DOHH2 (cell line): ENCODE measurements at regions not wholly inside any gene's neighbourhood (a gene's known extent, or its start where the extent isn't known, plus 50 kb on each side); places are given as distances from the start of the nearest gene placed in this dataset.
"Not testable (repeated sequence)": the region's sequence is repeated elsewhere in the genome, so short reads cannot be mapped to it uniquely, and the experiment has no call there.

Source experiments
- H3F3A ChIP-seq: fragments of 200-600 bp; sonication (generic), shearing (Covaris generic); 2 replicates; pipeline ENCODE4 v1.6.0; 2016; ENCODE audit warnings: antibody characterized with exemption, mild to moderate bottlenecking; ENCODE audit not compliant: control insufficient read depth, insufficient read depth
- H3K27ac ChIP-seq: fragments of 200-600 bp; sonication (generic); 2 replicates; pipeline ENCODE4 v1.5.1; 2014; ENCODE audit warnings: low read depth, mild to moderate bottlenecking, low read length, moderate library complexity
- H3K27me3 ChIP-seq: fragments of 200-600 bp; sonication (generic); 2 replicates; pipeline ENCODE4 v1.6.1; 2014; ENCODE audit warnings: mild to moderate bottlenecking, low read length, mixed read lengths; ENCODE audit not compliant: control insufficient read depth
- H3K36me3 ChIP-seq: fragments of 200-600 bp; sonication (generic); 2 replicates; pipeline ENCODE4 v1.6.1; 2014; ENCODE audit warnings: mild to moderate bottlenecking, low read length, moderate library complexity, mixed read lengths; ENCODE audit not compliant: control insufficient read depth
- H3K4me1 ChIP-seq: fragments of 200-600 bp; sonication (generic); 2 replicates; pipeline ENCODE4 v1.6.1; 2014; ENCODE audit warnings: mild to moderate bottlenecking, low read length, mixed read lengths; ENCODE audit not compliant: control insufficient read depth
- H3K4me2 ChIP-seq: fragments of 200-600 bp; sonication (generic); 2 replicates; pipeline ENCODE4 v1.6.0; 2014; ENCODE audit warnings: mild to moderate bottlenecking, low read length, moderate library complexity
- H3K4me3 ChIP-seq: fragments of 200-600 bp; sonication (generic); 2 replicates; pipeline ENCODE4 v1.5.1; 2014; ENCODE audit warnings: mild to moderate bottlenecking, low read length, mixed read lengths
- H3K79me2 ChIP-seq: fragments of 200-600 bp; sonication (generic); 2 replicates; pipeline ENCODE4 v1.6.1; 2014; ENCODE audit warnings: mild to moderate bottlenecking, low read length, mixed read lengths; ENCODE audit not compliant: control insufficient read depth
- H3K9me2 ChIP-seq: fragments of 200-600 bp; sonication (generic); replicated peaks from 2 replicates; pipeline ENCODE4 v1.6.1; 2014; ENCODE audit warnings: mild to moderate bottlenecking, low read length, mixed read lengths; ENCODE audit not compliant: control insufficient read depth
- H3K9me3 ChIP-seq: fragments of 200-600 bp; sonication (generic); 2 replicates; pipeline ENCODE4 v1.6.1; 2014; ENCODE audit warnings: antibody characterized with exemption, low read length, mixed read lengths; ENCODE audit not compliant: control insufficient read depth, insufficient read depth
- H4K20me1 ChIP-seq: fragments of 200-600 bp; sonication (generic); 2 replicates; pipeline ENCODE4 v1.6.0; 2014; ENCODE audit warnings: low read depth, mild to moderate bottlenecking, antibody characterized with exemption, low read length, moderate library complexity; ENCODE audit not compliant: control insufficient read depth, insufficient read depth
- CTCF ChIP-seq: fragments of 200-600 bp; sonication (generic); IDR thresholded peaks from one replicate; pipeline ENCODE4 v1.5.1; 2014; ENCODE audit warnings: antibody characterized with exemption, mild to moderate bottlenecking, low read depth, low read length; ENCODE audit not compliant: poor library complexity, severe bottlenecking
- EZH2phosphoT487 ChIP-seq: fragments of 200-600 bp; sonication (generic); IDR thresholded peaks from 2 replicates; pipeline ENCODE4 v1.6.1; 2017; ENCODE audit warnings: borderline replicate concordance, mild to moderate bottlenecking, antibody characterized with exemption, low read length, moderate library complexity, mixed read lengths

DNA sequence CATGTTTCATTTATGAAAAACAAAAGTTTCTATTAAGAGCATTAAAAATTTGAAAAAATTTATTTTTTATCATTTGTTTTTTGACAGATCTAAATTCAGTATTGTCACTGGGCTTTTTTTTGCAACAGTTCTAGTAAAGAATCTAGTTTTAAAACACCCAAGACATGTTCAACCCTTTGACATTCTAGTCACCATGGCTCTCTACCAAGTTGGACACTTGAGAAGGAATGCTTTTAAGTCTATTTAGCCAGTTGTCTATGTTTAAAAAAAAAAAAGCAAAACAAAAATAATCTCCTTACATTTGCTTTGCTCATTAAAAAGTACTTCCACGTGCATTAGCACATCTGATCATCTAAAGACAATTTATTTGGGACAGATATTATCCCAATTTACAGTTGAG is 417.5 kb downstream of the RSL24D1 start:
- Histone ChIP-seq H3K9me2 (no peaks in the 10 kb centered on the region), H3K9me3 (no peaks in the 10 kb centered on the region)

DNA sequence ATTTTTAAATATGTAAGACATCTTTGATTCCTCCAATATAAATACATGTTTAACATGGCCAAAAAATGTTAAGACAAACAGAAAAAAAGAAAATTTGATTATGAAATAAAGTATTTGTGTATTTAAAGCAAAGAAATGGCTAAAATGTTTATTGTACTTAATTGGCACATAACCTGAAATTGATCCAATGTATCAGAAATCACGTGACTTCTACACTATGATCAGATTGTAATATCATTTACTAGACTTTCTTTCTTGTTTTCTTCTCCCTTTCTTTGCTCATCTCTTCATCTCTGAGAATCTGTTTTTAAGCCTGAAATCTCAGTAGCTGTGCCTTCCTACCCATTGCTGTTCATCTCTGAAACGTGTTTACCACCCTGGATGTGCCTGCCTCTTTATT is 420.3 kb downstream of the RSL24D1 start:
- H3K4me3 ChIP-seq, result no peak overlapping the region
- no peak for TF ChIP-seq CTCF
- H3K36me3 ChIP-seq, result no peaks in the 10 kb centered on the region
- no peaks in the 10 kb centered on the region for H3K79me2 ChIP-seq
- H3K4me2 ChIP-seq, result no peak overlapping the region
- no peaks in the 10 kb centered on the region for H3K27me3 ChIP-seq
- no peak overlapping the region for H3K27ac ChIP-seq
- H4K20me1 ChIP-seq, result no peaks in the 10 kb centered on the region
- no peaks in the 10 kb centered on the region for H3K9me3 ChIP-seq
- no peaks in the 10 kb centered on the region for H3K4me1 ChIP-seq
- no peaks in the 10 kb centered on the region for H3K9me2 ChIP-seq
- no peaks in the 10 kb centered on the region for H3F3A ChIP-seq

More for the DNA sequence above, 417.5 kb downstream of the RSL24D1 start:
- no peaks in the 10 kb centered on the region for H3K27me3 ChIP-seq
- no peaks in the 10 kb centered on the region for H3F3A ChIP-seq
- H3K27ac ChIP-seq, result no peak overlapping the region
- H4K20me1 ChIP-seq, result no peaks in the 10 kb centered on the region
- H3K4me3 ChIP-seq, result no peak overlapping the region
- no peaks in the 10 kb centered on the region for H3K36me3 ChIP-seq
- H3K4me2 ChIP-seq, result no peak overlapping the region
- H3K4me1 ChIP-seq, result no peaks in the 10 kb centered on the region
- H3K79me2 ChIP-seq, result no peaks in the 10 kb centered on the region
- TF ChIP-seq CTCF, result no peak
- no peak for TF ChIP-seq EZH2phosphoT487

GRCh38 chr15:54772663-54773062 is 424.1 kb downstream of the RSL24D1 start:
- Histone ChIP-seq H3K4me3 (no peak overlapping the region), H3K9me2 (no peaks in the 10 kb centered on the region), H3K9me3 (no peaks in the 10 kb centered on the region), H3K27ac (no peak overlapping the region), H3F3A (no peaks in the 10 kb centered on the region), H3K27me3 (no peaks in the 10 kb centered on the region), H4K20me1 (no peaks in the 10 kb centered on the region), H3K36me3 (no peaks in the 10 kb centered on the region), H3K79me2 (no peaks in the 10 kb centered on the region), H3K4me2 (no peak overlapping the region), H3K4me1 (no peaks in the 10 kb centered on the region)
- TF ChIP-seq CTCF (no peak), EZH2phosphoT487 (no peak)

DNA sequence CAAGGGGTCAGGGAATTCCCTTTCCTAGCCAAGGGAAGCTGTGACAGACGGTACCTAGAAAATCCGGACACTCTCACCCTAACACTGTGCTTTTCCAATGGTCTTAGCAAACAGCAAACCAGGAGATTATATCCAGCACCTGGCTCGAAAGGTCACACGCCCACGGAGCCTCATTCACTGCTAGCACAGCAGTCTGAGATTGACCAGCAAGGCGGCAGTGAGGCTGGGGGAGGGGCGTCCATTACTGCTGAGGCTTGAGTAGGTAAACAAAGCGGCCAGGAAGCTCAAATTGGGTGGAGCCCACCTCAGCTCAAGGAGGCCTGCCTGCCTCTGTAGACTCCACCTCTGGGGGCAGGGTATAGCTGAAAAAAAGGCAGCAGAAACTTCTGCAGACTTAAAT is 447.3 kb downstream of the RSL24D1 start:
- not testable (repeated sequence) for H3K4me3 ChIP-seq, H3K27me3 ChIP-seq

More for the DNA sequence above, 447.3 kb downstream of the RSL24D1 start:
- not testable (repeated sequence) for H3K36me3 ChIP-seq, H3K4me2 ChIP-seq, H3K9me2 ChIP-seq, H3K27ac ChIP-seq, H4K20me1 ChIP-seq, H3F3A ChIP-seq, H3K9me3 ChIP-seq, H3K79me2 ChIP-seq, H3K4me1 ChIP-seq
